ENCODE measurements at regions not wholly inside any gene's neighbourhood (a gene's known extent, or its start where the extent isn't known, plus 50 kb on each side); places are given as distances from the start of the nearest gene placed in this dataset.

DNA sequence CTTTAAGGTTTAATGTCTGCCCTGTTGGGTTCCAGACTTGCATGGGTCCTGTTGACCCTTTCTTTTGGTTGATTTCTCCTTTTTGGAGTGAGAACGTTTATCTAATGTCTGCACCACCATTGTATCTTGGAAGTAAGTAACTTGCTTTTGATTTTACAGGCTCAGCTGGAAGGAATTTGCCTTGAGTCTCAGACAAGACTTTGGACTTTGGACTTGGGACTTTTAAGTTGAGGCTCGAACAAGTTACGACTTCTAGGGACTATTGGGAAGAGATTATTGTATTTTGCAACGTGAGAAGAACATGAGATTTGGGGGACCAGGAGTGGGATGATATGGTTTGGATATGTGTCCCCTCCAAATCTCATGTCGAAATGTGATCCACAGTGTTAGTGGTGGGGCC is 267.7 kb downstream of the GLI2 start:
- TF ChIP-seq CTCF (IDR thresholded peaks at IDR 0.05; ENCODE audit: poor library complexity, severe bottlenecking) = no peak
- ATAC-seq (ENCODE audit: low read depth) = no peak
- Histone ChIP-seq H3K27me3 (ENCODE audit: insufficient read depth, poor library complexity, severe bottlenecking) (no peaks in the 10 kb centered on the region), H3K36me3 (ENCODE audit: low read depth) (no peaks in the 10 kb centered on the region), H3K4me3 (ENCODE audit: severe bottlenecking) (no peak overlapping the region), H3K4me1 (ENCODE audit: insufficient read depth, poor library complexity, severe bottlenecking) (no peaks in the 10 kb centered on the region), H3K9me3 (ENCODE audit: severe bottlenecking) (no peaks in the 10 kb centered on the region), H3K27ac (ENCODE audit: poor library complexity, severe bottlenecking) (no peak overlapping the region)
- DNase-seq (ENCODE audit: low spot score) = no peak

DNA sequence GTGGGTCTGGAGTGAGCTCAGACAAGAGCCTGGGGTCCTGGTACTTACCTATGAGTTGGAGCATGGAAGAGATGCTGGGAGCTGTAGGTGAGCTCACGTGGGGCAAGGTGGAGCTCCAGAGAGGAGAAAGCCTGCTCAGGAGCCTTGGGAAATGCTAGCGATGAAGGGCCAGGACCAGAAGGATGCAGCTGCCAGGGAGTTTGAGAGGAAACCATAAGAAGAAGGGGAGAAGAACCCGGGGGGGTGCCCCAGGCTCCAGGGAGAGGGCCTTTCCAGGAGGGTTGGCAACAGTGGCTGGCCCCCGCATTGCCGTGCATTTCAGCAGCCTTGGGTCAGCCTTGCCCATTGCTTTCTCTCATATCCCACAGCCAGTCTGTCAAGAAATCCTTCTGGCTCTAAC is 268.7 kb downstream of the GLI2 start:
- H3K27me3 ChIP-seq (ENCODE audit: insufficient read depth, poor library complexity, severe bottlenecking) = no peaks in the 10 kb centered on the region
- no peaks in the 10 kb centered on the region for H3K36me3 ChIP-seq (ENCODE audit: low read depth)
- H3K4me1 ChIP-seq (ENCODE audit: insufficient read depth, poor library complexity, severe bottlenecking) = no peaks in the 10 kb centered on the region
- TF ChIP-seq CTCF (IDR thresholded peaks at IDR 0.05; ENCODE audit: poor library complexity, severe bottlenecking) = no peak
- H3K27ac ChIP-seq (ENCODE audit: poor library complexity, severe bottlenecking) = no peak overlapping the region
- no peaks in the 10 kb centered on the region for H3K9me3 ChIP-seq (ENCODE audit: severe bottlenecking)
- no peak for ATAC-seq (ENCODE audit: low read depth)
- no peak for DNase-seq (ENCODE audit: low spot score)
- no peak overlapping the region for H3K4me3 ChIP-seq (ENCODE audit: severe bottlenecking)

- Histone ChIP-seq H3K27me3 (ENCODE audit: insufficient read depth, poor library complexity, severe bottlenecking) (no peaks in the 10 kb centered on the region), H3K27ac (ENCODE audit: poor library complexity, severe bottlenecking) (no peak overlapping the region), H3K4me3 (ENCODE audit: severe bottlenecking) (no peak overlapping the region), H3K36me3 (ENCODE audit: low read depth) (no peaks in the 10 kb centered on the region), H3K4me1 (ENCODE audit: insufficient read depth, poor library complexity, severe bottlenecking) (no peaks in the 10 kb centered on the region), H3K9me3 (ENCODE audit: severe bottlenecking) (no peaks in the 10 kb centered on the region)
- peak; percentile 58; the same call in 2 of the 3 replicates for ATAC-seq (ENCODE audit: low read depth)
- no peak for DNase-seq (ENCODE audit: low spot score)
- no peak for TF ChIP-seq CTCF (IDR thresholded peaks at IDR 0.05; ENCODE audit: poor library complexity, severe bottlenecking)
These were observed 269.3 kb downstream of the GLI2 start for GRCh38 chr2:121004950-121005349.

GRCh38 chr2:121005453-121005852 is 269.8 kb downstream of the GLI2 start:
- Histone ChIP-seq H3K27ac (ENCODE audit: poor library complexity, severe bottlenecking) (no peak overlapping the region), H3K4me3 (ENCODE audit: severe bottlenecking) (no peak overlapping the region), H3K36me3 (ENCODE audit: low read depth) (no peaks in the 10 kb centered on the region), H3K4me1 (ENCODE audit: insufficient read depth, poor library complexity, severe bottlenecking) (no peaks in the 10 kb centered on the region), H3K27me3 (ENCODE audit: insufficient read depth, poor library complexity, severe bottlenecking) (no peaks in the 10 kb centered on the region), H3K9me3 (ENCODE audit: severe bottlenecking) (no peaks in the 10 kb centered on the region)
- ATAC-seq (ENCODE audit: low read depth) = no peak
- DNase-seq (ENCODE audit: low spot score) = no peak
- TF ChIP-seq CTCF (IDR thresholded peaks at IDR 0.05; ENCODE audit: poor library complexity, severe bottlenecking) = no peak

GRCh38 chr2:121006743-121007489 is 271.2 kb downstream of the GLI2 start:
- H3K27ac ChIP-seq (ENCODE audit: poor library complexity, severe bottlenecking) = no peak overlapping the region
- ATAC-seq (ENCODE audit: low read depth) = no peak

More at GRCh38 chr2:121006743-121007489, 271.2 kb downstream of the GLI2 start:
- H3K36me3 ChIP-seq (ENCODE audit: low read depth) = no peaks in the 10 kb centered on the region
- no peak for DNase-seq (ENCODE audit: low spot score)
- no peak for TF ChIP-seq CTCF (IDR thresholded peaks at IDR 0.05; ENCODE audit: poor library complexity, severe bottlenecking)
- H3K9me3 ChIP-seq (ENCODE audit: severe bottlenecking) = peaks cover 6% of the 10 kb centered on the region
- no peak overlapping the region for H3K4me3 ChIP-seq (ENCODE audit: severe bottlenecking)
- H3K4me1 ChIP-seq (ENCODE audit: insufficient read depth, poor library complexity, severe bottlenecking) = no peaks in the 10 kb centered on the region
- H3K27me3 ChIP-seq (ENCODE audit: insufficient read depth, poor library complexity, severe bottlenecking) = no peaks in the 10 kb centered on the region

All from RWPE2 (cell line).